Smooth muscle cell (in vitro differentiated cells): ENCODE measurements at regions not wholly inside any gene's neighbourhood (a gene's known extent, or its start where the extent isn't known, plus 50 kb on each side); places are given as distances from the start of the nearest gene placed in this dataset.

Experiments
- DNase-seq: peaks from one replicate; lab custom pipeline; 2025; ENCODE audit not compliant: unreplicated experiment; lab: John Stamatoyannopoulos, UW
- H2AFZ ChIP-seq: fragments of 200-600 bp; sonication (generic); 2 replicates; pipeline ENCODE4 v1.6.0; 2016; ENCODE audit warnings: antibody characterized with exemption, low read depth, mild to moderate bottlenecking
- H3F3A ChIP-seq: fragments of 200-600 bp; sonication (generic); 2 replicates; pipeline ENCODE4 v1.6.0; 2017; ENCODE audit warnings: antibody characterized with exemption, low read depth
- H3K27ac ChIP-seq: fragments of 200-600 bp; sonication (generic); 2 replicates; pipeline ENCODE4 v1.5.1; 2016; ENCODE audit warnings: low read depth, mild to moderate bottlenecking
- H3K27me3 ChIP-seq: fragments of 200-600 bp; sonication (generic); 2 replicates; pipeline ENCODE4 v1.6.1; 2016; ENCODE audit warnings: low read depth, mild to moderate bottlenecking
- H3K36me3 ChIP-seq: fragments of 200-600 bp; sonication (generic); 2 replicates; pipeline ENCODE4 v1.5.1; 2016; ENCODE audit warnings: low read depth
- H3K4me1 ChIP-seq: fragments of 200-600 bp; sonication (generic); 2 replicates; pipeline ENCODE4 v1.5.1; 2016; ENCODE audit warnings: low read depth
- H3K4me2 ChIP-seq: fragments of 200-600 bp; sonication (generic); 2 replicates; pipeline ENCODE4 v1.6.0; 2016; ENCODE audit warnings: mild to moderate bottlenecking
- H3K4me3 ChIP-seq: fragments of 200-600 bp; sonication (generic); 2 replicates; pipeline ENCODE4 v1.5.1; 2016; ENCODE audit warnings: mild to moderate bottlenecking
- H3K79me2 ChIP-seq: fragments of 200-600 bp; sonication (generic); 2 replicates; pipeline ENCODE4 v1.6.0; 2016; ENCODE audit warnings: low read depth, mild to moderate bottlenecking
- H3K9ac ChIP-seq: fragments of 200-600 bp; sonication (generic); 2 replicates; pipeline ENCODE4 v1.6.0; 2016; ENCODE audit warnings: low read depth
- H3K9me3 ChIP-seq: fragments of 200-600 bp; sonication (generic); replicated peaks from 2 replicates; pipeline ENCODE4 v1.5.1; 2016; ENCODE audit warnings: low read depth
- H4K20me1 ChIP-seq: fragments of 200-600 bp; sonication (generic); 2 replicates; pipeline ENCODE4 v1.6.0; 2016; ENCODE audit warnings: low read depth
- CTCF ChIP-seq: fragments of 200-600 bp; sonication (generic); IDR thresholded peaks from 2 replicates; pipeline ENCODE4 v1.5.1; 2017; ENCODE audit warnings: borderline replicate concordance, mild to moderate bottlenecking, antibody characterized with exemption; ENCODE audit not compliant: insufficient read depth, poor library complexity, severe bottlenecking
- WGBS: methylation state at CpG from one replicate; pipeline ENCODE4 v1.1.7; 2016; ENCODE audit warnings: low lambda C conversion rate; 5-methylcytosine and 5-hydroxymethylcytosine counted together

- Histone ChIP-seq H3K27me3 (no peaks in the 10 kb centered on the region), H3K4me1 (no peaks in the 10 kb centered on the region), H2AFZ (no peak overlapping the region), H3K4me3 (no peak overlapping the region), H3K9me3 (no peaks in the 10 kb centered on the region), H3K79me2 (no peaks in the 10 kb centered on the region), H3K27ac (no peak overlapping the region), H4K20me1 (no peaks in the 10 kb centered on the region), H3F3A (no peaks in the 10 kb centered on the region), H3K9ac (no peak overlapping the region), H3K36me3 (no peaks in the 10 kb centered on the region), H3K4me2 (no peak overlapping the region)
- no peak for TF ChIP-seq CTCF
- no peak for DNase-seq
These were observed 852.8 kb upstream of the CTNND2 start for GRCh38 chr5:12757035-12757434.

- Histone ChIP-seq H4K20me1 (no peaks in the 10 kb centered on the region), H2AFZ (no peak overlapping the region), H3K27ac (no peak overlapping the region), H3K4me3 (no peak overlapping the region), H3K79me2 (no peaks in the 10 kb centered on the region), H3K27me3 (no peaks in the 10 kb centered on the region), H3F3A (no peaks in the 10 kb centered on the region), H3K4me1 (no peaks in the 10 kb centered on the region), H3K36me3 (no peaks in the 10 kb centered on the region), H3K9me3 (no peaks in the 10 kb centered on the region), H3K9ac (no peak overlapping the region), H3K4me2 (no peak overlapping the region)
- no peak for DNase-seq
- WGBS: 91% methylated on average over 1 of the region's 1 CpG
- TF ChIP-seq CTCF: no peak
These were observed 841.3 kb upstream of the CTNND2 start for GRCh38 chr5:12745537-12745936.

- no peak overlapping the region for H3K27ac ChIP-seq
- 92% methylated on average over 9 of the region's 9 CpGs for WGBS
- H3K9ac ChIP-seq: no peak overlapping the region
- H4K20me1 ChIP-seq: no peaks in the 10 kb centered on the region
- H3K79me2 ChIP-seq: no peaks in the 10 kb centered on the region
- no peak overlapping the region for H3K4me2 ChIP-seq
- no peaks in the 10 kb centered on the region for H3K27me3 ChIP-seq
- no peak overlapping the region for H2AFZ ChIP-seq
- H3K4me1 ChIP-seq: no peaks in the 10 kb centered on the region
- no peak overlapping the region for H3K4me3 ChIP-seq
- no peaks in the 10 kb centered on the region for H3K9me3 ChIP-seq
- H3F3A ChIP-seq: no peaks in the 10 kb centered on the region
- DNase-seq: no peak
- no peak for TF ChIP-seq CTCF
- H3K36me3 ChIP-seq: no peaks in the 10 kb centered on the region
These were observed 839.3 kb upstream of the CTNND2 start for GRCh38 chr5:12743582-12743981.

- no peaks in the 10 kb centered on the region for H3K27me3 ChIP-seq
- TF ChIP-seq CTCF: no peak
- no peaks in the 10 kb centered on the region for H3K79me2 ChIP-seq
- no peak overlapping the region for H2AFZ ChIP-seq
- H4K20me1 ChIP-seq: no peaks in the 10 kb centered on the region
- no peaks in the 10 kb centered on the region for H3K9me3 ChIP-seq
- 100% methylated on average over 1 of the region's 1 CpG for WGBS
- no peak overlapping the region for H3K9ac ChIP-seq
- DNase-seq: no peak
- no peak overlapping the region for H3K27ac ChIP-seq
- no peaks in the 10 kb centered on the region for H3F3A ChIP-seq
- H3K36me3 ChIP-seq: no peaks in the 10 kb centered on the region
- H3K4me2 ChIP-seq: no peak overlapping the region
- H3K4me1 ChIP-seq: no peaks in the 10 kb centered on the region
- H3K4me3 ChIP-seq: no peak overlapping the region
These were observed 826.1 kb upstream of the CTNND2 start for GRCh38 chr5:12730354-12730753.
